ENCODE measurements at regions not wholly inside any gene's neighbourhood (a gene's known extent, or its start where the extent isn't known, plus 50 kb on each side); places are given as distances from the start of the nearest gene placed in this dataset.

- no peak for TF ChIP-seq CREB1 (CRISPR knock-in tag; IDR thresholded peaks at IDR 0.05; ENCODE audit: low read depth)
- no peak for TF ChIP-seq CTCF (conservative IDR thresholded peaks at IDR 0.05; ENCODE audit: low read depth in 2 of 2)
- TF ChIP-seq EZH2 (IDR thresholded peaks at IDR 0.05; ENCODE audit: low read depth, unreplicated experiment), result no peak
- no peak for TF ChIP-seq JUNB (IDR thresholded peaks at IDR 0.05; ENCODE audit: unreplicated experiment)
- TF ChIP-seq EZH2phosphoT487 (IDR thresholded peaks at IDR 0.05; ENCODE audit: unreplicated experiment), result no peak
- no peak for TF ChIP-seq REST (IDR thresholded peaks at IDR 0.05; ENCODE audit: unreplicated experiment)
Measured at GRCh38 chr7:89998554-89998953, 155.7 kb upstream of the STEAP1 start.
